Calu3 (cell line): ENCODE measurements at regions not wholly inside any gene's neighbourhood (a gene's known extent, or its start where the extent isn't known, plus 50 kb on each side); places are given as distances from the start of the nearest gene placed in this dataset.

Source experiments
- BruUV-seq: library from RNA; stranded (reverse); fragments of 400-500 nt; replicated peaks from 2 replicates; lab custom pipeline; 2021; lab: Mats Ljungman, UMichigan
- CTCF ChIA-PET: fragments of 300-600 bp; sonication (Branson Sonifier 250); formaldehyde crosslinking; loops from one replicate; lab custom pipeline; 2022; ENCODE audit warnings: antibody characterized with exemption; lab: Charles Lee
- DNase-seq: peaks from one replicate; pipeline ENCODE4 v3.0.0; 2022
- H3K27ac Mint-ChIP-seq: one replicate; pipeline ENCODE4 v1.8.0; 2022; ENCODE audit warnings: mixed read lengths; ENCODE audit not compliant: unreplicated experiment
- H3K27me3 Mint-ChIP-seq: one replicate; pipeline ENCODE4 v1.8.0; 2022; ENCODE audit warnings: mixed read lengths; ENCODE audit not compliant: unreplicated experiment
- H3K36me3 Mint-ChIP-seq: one replicate; pipeline ENCODE4 v1.8.0; 2022; ENCODE audit warnings: mild to moderate bottlenecking, moderate library complexity, mixed read lengths; ENCODE audit not compliant: insufficient read depth, unreplicated experiment
- H3K4me1 Mint-ChIP-seq: one replicate; pipeline ENCODE4 v1.8.0; 2022; ENCODE audit warnings: mild to moderate bottlenecking, low read depth, mixed read lengths; ENCODE audit not compliant: unreplicated experiment
- H3K4me3 Mint-ChIP-seq: one replicate; pipeline ENCODE4 v1.8.0; 2022; ENCODE audit warnings: mild to moderate bottlenecking, low read depth, moderate library complexity, mixed read lengths; ENCODE audit not compliant: unreplicated experiment
- H3K9me3 Mint-ChIP-seq: one replicate; pipeline ENCODE4 v1.8.0; 2022; ENCODE audit warnings: low read depth, mixed read lengths; ENCODE audit not compliant: unreplicated experiment
- CTCF ChIP-seq: fragments of 200-600 bp; IDR thresholded peaks from one replicate; pipeline ENCODE4 v1.8.0; 2022; ENCODE audit warnings: antibody characterized with exemption; ENCODE audit not compliant: unreplicated experiment
- intact Hi-C: fragments of 100-400 bp; cut with micrococcal nuclease; formaldehyde crosslinking; loops from one replicate; pipeline ENCODE4 v1.10.0; 2022; ENCODE audit not compliant: unreplicated experiment

GRCh38 chr3:25910997-25911396, 121.1 kb downstream of the OXSM start:
- BruUV-seq: no TSS peak
- intact Hi-C loops: no loop called here
- peak; percentile 7 for DNase-seq
- Mint-ChIP-seq H3K27me3 (no peaks in the 10 kb centered on the region), H3K4me1 (no peaks in the 10 kb centered on the region), H3K27ac (no peak overlapping the region), H3K4me3 (no peak overlapping the region), H3K36me3 (no peaks in the 10 kb centered on the region), H3K9me3 (no peaks in the 10 kb centered on the region)
- CTCF ChIA-PET: no interaction called here
- peak; percentile 25 for TF ChIP-seq CTCF

GRCh38 chr3:25911525-25912295, 121.8 kb downstream of the OXSM start:
- no peak for TF ChIP-seq CTCF
- H3K4me3 Mint-ChIP-seq: no peak overlapping the region
- no TSS peak for BruUV-seq
- no peaks in the 10 kb centered on the region for H3K27me3 Mint-ChIP-seq
- no peak for DNase-seq
- H3K4me1 Mint-ChIP-seq: no peaks in the 10 kb centered on the region
- no peak overlapping the region for H3K27ac Mint-ChIP-seq
- no peaks in the 10 kb centered on the region for H3K9me3 Mint-ChIP-seq
- H3K36me3 Mint-ChIP-seq: no peaks in the 10 kb centered on the region
- CTCF ChIA-PET: no interaction called here
- intact Hi-C loops: no loop called here

DNA sequence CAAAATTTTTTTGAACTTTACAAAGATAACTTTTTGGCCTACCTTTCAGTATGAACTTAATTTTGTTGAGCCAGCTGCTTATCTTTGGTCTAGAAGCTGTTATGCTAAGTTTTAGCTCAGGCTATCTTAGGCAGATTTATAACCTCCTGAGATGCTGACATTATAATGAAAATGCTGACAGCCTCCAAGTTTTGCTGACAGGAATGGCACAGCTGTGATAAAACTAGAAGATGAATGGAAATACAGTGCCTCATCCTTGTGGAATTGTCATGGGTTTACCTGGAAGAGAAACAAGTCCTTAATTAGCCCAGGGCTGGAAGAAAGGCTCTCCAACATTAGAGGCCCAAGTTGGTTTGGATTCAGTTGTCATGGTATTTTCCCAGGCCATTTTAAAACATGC, 123.3 kb downstream of the OXSM start:
- Mint-ChIP-seq H3K27me3 (no peaks in the 10 kb centered on the region), H3K36me3 (no peaks in the 10 kb centered on the region), H3K4me3 (no peak overlapping the region), H3K9me3 (no peaks in the 10 kb centered on the region), H3K27ac (no peak overlapping the region), H3K4me1 (no peaks in the 10 kb centered on the region)
- CTCF ChIA-PET: no interaction called here
- intact Hi-C loops: no loop called here
- no peak for DNase-seq
- TF ChIP-seq CTCF: no peak
- no TSS peak for BruUV-seq

- Mint-ChIP-seq H3K4me1 (no peaks in the 10 kb centered on the region), H3K36me3 (no peaks in the 10 kb centered on the region), H3K27ac (no peak overlapping the region), H3K27me3 (no peaks in the 10 kb centered on the region), H3K9me3 (no peaks in the 10 kb centered on the region), H3K4me3 (no peak overlapping the region)
- CTCF ChIA-PET: interaction anchor here (0.7 kb wide), 1 partner anchor 1458 kb away, joined by 3 read pairs; no protein-coding TSS in a partner anchor
- intact Hi-C loops: no loop called here
- no TSS peak for BruUV-seq
- DNase-seq: no peak
- TF ChIP-seq CTCF: no peak
These were observed 125.8 kb downstream of the OXSM start for GRCh38 chr3:25915673-25916072.
